Activated naive CD4-positive, alpha-beta T cell (primary cell): ENCODE measurements at regions not wholly inside any gene's neighbourhood (a gene's known extent, or its start where the extent isn't known, plus 50 kb on each side); places are given as distances from the start of the nearest gene placed in this dataset.

Experiments
- DNase-seq, 4 experiments: peaks; one replicate each; lab custom pipeline; 2025; lab: John Stamatoyannopoulos, UW

DNA sequence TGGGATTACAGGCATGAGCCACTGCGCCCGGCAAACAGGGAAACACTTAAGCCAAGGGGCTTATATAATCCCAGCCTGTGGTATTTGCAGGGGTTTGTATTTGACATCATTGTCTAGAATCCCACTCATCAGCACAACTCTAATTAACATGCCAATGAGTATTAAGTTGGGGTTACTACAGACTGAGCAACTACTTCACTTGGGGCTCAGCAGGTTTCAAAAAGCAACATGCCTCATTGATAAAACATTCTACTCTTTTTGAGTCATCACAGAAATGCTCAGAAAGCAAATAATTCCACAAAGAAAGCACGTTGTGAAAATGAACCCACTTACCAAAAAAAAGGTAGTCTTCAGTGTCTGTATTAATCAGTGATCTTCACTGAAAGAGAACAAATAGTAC is 236.9 kb upstream of the CELF2 start:
- DNase-seq, result no peak

DNA sequence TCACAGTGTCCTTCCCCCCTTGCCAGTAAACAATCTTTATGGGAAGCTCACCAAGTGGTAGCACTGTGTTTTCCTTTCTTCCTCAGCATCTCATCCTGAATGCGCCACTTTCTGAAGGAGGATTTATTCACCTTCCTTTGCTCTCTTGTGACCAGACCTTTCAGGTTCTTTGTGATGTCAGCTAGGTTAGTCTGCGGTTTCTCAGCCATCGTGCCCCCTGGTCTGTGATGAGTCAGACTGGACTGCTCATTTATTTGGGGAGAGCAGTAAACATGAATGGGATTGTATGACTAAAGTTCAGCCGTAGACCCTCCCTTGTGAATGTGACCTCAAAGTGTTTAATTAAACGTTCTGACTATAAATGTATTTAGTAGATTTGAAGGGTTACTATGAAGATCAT is 235.1 kb upstream of the CELF2 start:
- no peak for DNase-seq

DNA sequence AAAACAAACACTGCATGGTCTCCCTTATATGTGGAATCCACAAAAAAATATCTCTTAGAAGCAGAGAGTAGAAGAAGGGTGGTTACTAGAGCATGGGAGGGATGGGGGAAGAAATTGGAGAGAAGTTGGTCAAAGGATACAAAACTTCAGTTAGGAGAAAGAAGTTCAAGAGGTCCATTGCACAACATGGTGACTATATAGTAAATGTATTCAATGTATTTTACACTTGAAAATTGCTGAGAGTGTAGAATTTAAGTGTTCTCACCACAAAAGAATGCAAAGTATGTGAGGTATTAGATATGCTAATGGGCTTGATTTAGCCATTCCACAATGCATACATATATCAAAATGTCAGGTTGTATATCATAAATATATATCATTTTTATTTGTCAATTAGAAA is 232.0 kb upstream of the CELF2 start:
- DNase-seq, result no peak

DNA sequence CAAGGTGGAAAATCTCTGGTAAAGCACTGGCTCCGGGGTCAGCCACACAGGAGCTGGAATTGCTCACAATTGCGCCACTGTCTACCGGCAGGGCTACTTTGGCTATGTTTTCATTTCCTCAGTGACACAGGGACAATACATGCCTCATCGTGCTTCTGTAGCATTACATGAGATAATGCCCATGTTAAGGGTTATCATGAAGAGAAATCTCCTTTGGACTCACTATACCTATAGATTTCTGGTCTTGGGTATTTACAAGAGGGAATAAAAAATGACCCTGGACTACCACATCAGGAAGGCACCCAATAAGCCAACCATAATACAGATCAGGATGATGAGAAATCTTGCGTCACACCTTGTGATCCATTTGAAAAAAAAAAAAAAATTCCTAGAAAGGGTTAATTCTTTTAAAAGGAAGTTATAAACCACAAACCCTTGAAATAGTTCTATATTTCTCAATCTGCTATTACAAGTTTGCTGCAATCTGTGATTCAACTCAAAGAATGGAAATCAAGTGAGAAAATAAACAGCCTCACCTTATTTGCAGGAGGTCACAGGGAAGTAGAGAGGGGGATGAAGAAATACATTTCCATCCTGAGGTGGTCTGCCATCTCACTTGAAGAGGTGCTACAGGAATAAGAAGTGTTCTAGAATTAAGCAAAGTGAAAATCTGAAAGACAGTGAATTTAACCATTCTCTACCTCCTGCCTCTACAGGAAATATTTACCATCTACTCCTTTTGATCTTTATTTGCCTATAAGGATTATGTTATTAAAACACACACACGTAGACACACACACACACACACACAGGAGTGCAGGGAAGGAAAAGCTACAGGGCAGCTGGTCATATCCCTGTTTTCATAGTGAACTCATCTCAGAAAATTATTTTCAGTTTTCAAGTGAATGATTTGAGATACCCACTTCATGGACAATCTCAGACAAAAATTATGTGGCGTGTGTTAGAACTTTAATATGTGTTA is 231.3 kb upstream of the CELF2 start:
- no peak for DNase-seq

DNA sequence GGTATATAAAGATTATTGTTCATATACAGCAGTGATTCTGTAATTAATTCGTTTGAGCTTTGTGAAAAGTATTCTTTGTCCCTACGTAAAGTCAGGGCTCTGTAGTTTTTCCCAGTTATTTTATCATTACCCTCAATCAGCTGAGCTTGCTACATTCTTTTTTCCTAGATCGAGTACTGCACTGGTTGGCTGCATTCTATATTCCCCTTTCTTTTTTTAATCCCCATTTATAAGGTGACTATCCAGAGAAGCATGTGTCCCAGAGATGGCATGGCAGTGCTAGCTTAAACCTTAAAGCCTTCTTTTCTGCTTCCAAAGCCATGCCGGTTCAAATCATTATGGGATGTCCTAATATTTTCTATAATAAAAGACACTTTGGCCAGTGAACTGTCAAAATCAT is 230.1 kb upstream of the CELF2 start:
- no peak for DNase-seq

DNA sequence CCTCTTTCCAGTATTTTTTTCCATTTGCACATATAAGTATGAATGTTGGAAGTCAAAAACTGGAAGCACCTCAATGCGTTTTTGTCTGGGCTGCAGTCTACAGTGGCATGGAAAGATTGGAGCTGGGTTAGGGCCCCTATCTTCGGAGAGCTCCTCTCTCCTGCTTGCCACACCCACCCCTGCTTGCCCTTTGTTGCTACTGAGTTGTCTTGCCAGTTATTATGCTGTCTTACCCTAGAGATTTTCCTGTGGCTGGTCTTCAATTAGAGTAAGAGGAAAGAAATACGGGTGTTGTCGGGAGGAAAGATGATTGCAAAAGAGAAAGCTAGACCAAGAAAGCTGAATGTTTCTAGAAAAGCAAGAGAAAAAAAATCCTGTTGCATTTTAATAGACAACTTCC is 228.9 kb upstream of the CELF2 start:
- DNase-seq, result no peak

DNA sequence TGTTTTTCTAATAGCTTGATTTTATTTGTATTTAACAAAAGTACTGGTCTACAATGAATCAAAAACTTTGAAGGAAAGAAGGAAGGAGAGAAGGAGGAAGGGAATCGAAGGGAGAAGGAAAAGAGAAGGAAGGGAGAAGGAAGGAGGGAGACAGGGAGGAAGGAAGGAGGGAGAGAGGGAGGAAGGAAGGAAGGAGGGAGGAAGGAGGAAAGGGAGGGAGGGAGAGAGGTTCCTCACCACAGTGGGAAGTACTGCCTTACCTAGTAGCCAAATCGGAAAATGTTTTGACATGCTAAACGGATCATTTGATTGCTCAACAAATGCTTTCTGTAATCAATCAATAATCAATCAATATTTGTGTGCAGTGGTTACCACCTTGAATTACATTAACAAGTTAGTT is 225.8 kb upstream of the CELF2 start:
- DNase-seq, result no peak

DNA sequence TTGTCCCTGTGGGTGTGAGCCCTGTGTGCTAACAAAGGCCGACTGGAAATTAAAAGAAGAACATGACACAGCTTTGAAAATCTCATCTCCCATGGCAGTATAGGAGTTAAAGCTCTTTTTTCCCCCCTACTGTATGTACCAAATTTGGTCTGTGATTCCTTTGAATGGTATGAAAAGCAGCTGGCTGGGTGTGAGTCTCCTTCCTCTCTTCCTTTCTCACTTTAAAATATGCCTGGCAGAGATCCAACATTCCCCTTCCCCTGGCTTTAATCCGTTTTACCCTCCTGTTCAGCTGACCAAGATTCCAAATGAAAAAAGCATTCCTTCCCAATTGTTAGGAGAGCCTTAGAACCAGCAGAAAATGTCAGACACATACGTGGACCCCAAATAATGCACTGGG is 225.0 kb upstream of the CELF2 start:
- DNase-seq, result no peak

DNA sequence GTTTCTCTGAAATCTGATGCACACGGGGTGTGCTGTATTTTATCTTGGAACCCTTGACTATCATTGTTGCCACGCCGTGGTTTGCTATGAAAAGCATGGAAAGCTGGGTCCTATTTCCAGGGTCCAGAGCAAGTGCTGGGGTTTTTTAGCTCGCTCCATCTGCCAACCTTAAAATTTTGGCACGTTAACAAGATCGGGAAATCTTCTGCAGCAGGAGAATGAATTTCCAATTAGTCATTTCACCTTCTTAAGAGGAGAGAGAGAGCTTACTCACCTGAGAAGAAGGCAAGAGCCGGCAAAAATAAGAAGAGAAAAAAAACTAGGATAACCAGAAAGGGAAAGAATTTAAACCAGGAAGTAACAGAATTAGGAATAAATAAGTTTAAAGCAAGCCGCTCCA is 223.6 kb upstream of the CELF2 start:
- no peak for DNase-seq

DNA sequence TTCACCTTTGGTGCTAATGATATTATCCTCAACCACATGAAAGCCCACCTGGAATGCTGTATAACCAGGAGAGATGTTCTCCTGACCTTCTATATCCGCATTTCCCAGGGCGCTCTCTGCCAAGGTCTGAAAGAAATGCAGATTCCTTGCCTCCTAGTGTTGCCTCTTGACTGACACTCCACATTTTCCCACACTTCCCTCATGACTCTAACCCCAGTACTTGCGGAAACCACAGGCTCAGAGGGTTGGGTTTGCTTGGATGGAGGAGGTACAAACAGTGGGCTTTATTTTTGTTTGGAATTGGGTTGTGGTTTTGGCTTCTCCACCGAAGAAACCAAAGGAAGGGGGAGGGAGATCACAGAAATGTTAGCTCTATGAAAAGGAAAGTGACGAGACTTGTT is 222.9 kb upstream of the CELF2 start:
- no peak for DNase-seq

DNA sequence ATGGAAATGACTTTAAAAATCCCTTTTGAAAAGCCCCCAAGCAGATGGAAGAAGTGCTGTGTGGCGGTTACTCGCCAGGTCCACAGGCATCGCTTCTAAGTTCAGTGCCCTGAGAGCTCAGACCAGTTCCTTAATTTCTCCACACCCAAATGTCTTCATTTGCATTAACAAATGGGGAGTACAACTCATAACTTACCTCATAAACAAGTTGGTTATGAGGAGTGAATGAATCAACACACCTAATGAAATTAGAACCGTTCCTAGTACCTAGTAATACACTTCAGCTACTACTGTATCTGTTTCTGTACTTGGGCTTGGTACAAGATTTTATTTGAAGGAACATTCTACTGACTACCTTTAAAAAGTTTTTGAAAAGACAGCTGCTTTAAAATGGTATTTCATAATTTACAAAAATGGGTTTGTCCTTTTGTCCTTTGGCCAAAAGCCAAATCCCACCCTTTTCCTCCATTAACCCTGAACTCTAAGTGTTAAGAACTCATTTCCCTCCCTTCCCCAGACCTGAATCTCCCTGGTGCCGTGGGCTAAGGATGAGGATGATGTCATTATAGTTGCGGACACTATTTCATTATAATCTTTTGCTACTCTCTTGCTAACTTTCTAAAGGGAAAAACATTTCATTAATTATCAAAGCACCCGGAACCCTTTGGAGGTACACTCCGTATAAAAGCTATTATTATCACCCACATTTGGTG is 221.5 kb upstream of the CELF2 start:
- DNase-seq, result no peak

DNA sequence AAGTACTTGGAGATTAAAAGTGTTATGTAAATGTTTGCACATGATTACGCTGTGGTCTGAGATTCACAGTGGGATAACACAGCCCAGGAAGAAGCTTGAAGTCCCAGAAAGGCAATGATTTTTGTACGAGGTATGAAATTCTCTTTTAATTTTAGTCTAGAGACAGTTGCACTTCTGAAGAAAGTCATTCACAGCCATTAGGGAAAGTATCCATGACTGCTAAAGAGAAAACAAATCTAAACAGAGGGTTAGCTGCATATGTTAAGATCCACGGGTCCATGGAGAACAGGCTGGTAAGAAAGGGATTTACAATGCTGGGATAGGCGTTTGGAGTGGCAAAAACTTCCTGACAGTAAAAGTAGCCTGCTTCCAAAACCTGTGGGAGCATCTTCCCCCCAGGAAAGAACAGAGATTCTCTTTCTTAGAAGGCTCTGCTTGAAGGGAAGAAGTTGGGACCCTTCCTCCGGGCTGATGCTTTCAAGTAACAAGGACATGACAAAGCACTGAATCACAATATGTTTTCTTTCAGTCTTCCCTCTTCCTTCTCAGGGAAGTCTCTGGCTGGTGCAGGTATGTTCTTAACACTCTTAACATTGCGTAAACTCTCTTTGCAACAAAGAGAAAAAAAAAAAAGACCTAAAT is 220.8 kb upstream of the CELF2 start:
- no peak for DNase-seq

DNA sequence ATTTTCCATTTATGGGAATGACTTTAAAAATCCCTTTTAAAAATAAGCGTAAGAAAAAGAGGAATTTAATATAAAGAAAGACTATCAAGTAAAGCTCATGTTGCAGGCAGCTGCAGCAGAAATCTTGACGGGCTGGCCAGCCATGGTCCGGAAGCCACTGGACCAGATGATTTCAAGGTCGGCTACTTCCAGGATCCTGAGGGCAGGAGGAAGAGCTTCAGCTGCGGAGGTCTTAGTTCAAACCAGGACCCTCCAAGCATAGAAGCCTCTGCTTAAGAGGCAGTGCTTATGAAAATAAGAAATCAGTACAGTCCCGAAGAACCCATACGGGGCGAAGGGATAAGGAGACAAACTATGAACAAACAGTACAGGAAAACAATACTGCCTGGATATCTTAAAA is 220.2 kb upstream of the CELF2 start:
- no peak for DNase-seq

DNA sequence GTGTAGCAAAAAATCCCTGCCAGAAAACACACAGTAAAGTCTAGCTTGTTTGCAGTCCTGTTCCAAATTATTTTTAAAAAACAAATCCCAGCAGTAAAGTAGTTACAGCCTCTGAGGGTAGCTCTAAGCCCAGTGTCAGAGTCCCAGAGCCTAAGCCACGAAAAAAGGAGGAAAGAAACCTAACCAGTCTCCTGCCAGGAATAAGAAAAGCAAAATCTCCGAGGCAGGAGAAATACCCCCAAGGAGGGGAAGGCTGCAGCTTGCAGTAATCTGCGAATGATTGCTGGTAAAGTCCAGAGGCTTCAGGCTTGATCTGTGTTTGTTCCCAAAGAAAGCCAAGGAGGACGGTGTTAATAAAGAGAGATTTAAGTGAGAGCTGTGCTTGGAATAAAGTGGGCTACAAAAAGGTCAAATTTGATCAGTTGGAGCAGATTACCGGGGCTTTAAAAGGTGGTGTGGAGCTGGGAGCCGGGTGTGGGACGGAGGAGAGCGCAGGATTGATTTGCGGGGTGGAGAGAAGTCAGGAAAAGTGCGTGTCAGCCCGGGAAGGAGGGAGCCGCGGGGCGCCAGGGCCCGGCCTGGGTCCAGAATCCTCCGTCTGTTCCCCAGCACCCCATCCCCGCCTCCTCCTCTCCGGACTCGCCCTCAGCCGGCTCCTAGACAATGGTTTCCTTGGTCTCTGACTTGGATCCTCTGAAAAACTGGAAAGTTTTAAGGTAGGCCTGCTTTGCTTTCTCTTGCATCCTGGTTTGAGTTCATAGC is 219.4 kb upstream of the CELF2 start:
- DNase-seq, result no peak

DNA sequence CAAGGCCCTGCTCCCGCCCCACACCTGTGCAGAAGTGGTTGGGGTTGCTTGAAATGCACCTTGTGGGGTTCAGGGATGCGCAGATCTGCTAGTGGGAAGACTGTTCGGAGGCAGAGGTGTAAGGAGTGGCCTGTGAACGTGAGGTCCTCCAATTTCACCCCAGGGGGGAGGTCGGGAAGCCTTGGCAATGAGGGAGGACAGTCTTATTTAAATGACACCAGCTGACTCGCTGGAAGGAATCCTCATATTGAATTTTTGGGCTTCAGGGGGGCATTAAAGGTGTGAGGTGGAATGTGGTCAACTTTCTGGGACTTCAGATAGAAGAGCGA is 218.8 kb upstream of the CELF2 start:
- no peak for DNase-seq

DNA sequence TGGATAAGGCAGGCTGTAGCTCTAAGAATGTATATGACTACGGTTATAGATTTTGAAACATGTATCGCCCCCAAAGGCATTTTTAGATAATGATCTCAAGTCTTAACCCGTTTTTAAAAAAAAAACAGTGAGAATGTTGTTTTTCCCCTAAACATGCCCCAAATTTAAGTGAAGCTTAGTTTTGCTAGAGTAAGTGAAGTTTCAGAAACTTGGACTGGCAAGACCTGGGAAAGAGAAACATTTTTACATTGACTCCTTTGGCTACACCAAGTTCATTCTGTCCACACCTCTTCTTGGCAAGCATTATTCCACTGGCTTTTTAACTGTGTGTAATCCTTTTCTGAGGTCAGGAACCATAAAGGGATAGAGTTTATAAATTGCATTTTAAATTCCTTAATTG is 216.7 kb upstream of the CELF2 start:
- no peak for DNase-seq

DNA sequence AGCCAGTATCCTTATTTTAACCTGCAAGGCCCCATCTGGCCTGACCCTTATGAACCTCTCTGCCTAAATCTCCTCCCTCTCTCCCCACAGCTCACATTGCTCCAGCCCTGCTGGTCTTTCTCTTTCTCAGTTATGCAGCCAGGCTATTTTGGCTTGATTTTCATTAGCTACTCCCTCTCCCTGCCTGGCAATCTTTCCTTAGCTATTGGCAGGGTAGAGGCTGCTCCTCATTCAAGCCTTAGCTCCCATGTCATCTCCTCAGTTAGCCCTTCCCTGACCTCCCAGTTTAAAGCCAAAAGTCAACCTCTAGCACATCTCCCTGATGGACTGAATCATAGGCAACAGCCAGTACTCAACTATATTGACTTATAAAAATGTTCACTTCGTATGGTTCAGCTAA is 214.4 kb upstream of the CELF2 start:
- DNase-seq, result no peak

DNA sequence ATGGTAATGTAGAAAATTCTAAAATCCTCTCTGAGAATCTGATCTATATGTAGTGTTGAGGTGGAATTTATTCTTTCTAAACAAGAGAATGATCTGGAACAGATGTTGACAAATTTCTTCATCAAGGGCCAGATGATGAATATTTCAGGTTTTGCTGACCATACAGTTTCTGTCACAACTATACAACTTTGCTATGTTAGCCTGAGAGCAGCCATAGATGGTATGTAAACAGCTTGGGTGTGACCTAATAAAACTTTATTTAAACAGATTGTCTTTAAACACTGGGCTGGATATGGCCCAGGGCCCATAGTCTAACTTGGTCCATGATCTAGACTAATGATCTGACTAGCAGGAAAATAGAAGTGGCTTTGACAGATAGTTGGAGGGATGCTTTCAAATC is 213.6 kb upstream of the CELF2 start:
- no peak for DNase-seq

DNA sequence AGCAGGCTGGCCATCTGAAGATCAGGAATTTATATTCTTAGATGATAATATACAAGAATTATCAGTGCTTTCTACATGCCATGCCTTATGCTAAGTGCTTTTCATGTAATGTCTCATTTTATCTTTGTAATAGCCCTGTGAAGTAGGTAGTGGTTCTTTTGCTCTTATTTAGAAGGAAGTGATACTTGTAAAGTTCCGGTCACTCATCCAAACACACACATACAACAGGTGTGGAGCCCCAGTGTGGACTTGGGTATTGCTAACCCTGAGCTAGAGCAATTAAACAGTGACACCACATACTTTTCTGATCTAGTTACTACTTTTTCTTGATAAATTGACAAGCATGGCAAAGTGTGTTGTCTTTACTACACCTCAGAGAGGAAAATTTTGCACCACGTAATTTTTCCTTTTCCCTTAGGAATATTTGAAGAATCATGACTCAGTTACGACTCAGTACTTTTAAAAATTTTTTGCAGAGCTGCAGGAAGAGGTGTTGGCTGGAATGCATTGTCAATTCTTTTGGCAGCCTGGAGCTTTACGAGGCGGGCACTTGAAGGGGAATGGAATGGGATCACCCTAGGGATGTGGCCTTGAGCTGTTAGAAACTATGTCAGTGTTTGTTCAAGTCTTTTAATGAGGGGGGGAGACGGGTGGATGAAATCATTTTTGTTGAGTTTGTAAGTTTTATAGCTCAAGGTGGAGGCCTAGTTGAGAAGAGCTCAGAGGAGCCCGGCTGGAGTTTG is 212.5 kb upstream of the CELF2 start:
- DNase-seq, result no peak

DNA sequence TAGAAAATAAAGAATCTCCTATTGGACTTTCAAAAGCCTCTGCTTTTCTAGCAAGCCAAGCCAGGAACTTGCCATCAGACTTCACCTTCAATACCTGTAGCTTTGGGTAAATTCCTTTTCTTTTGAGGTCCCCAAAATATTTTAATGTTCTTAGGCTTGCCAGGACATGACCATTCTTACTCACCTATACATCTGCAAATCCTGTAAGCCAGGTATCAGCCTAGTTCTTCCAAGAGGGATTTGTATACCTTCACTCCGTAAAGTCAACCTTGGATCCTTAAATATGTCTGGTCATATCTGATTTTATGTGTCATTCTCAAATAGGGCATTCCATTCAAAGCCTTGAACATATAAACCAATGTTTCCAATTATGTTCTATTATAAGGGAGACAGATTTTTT is 210.6 kb upstream of the CELF2 start:
- no peak for DNase-seq

DNA sequence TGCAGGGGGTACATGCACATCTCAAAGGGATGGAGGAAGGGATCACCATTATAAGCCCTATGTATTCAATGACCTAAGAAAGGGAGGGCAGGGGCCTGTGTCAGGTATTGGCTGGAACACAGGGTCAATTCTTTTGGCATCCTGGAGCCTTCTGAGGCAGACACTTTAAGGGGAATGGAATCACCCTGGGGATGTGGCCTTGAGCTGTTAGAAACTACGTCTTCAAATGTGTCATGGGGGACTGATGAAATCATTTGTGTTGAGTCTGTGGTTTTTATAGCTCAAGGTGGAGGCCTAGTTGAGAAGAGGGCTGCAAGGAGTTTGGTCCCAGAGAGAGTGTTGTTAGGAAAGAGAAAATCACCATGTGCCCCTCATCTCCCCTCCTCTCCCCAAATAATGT is 206.1 kb upstream of the CELF2 start:
- no peak for DNase-seq

DNA sequence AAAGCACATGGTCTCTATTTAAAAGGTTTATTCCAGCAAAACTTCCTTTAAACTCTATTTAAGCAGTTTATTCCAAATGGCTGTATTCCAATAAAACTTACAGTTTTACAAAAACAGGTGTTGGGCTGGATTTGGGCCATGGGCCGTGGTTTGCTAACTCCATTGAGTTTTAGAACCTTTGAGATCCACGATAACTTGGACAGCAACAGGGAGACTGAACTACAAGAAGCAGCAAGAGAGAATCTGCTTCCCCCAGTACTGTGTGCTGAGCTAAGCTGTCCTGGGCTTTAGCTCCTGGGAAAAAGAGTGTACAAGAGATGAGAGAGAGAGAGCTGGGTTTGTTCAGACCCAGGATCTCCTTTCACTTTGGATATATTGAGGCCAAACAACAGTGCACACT is 204.0 kb upstream of the CELF2 start:
- no peak for DNase-seq
